A549 (cell line): ENCODE measurements at regions not wholly inside any gene's neighbourhood (a gene's known extent, or its start where the extent isn't known, plus 50 kb on each side); places are given as distances from the start of the nearest gene placed in this dataset.

Experiments used
- ATAC-seq, 2 experiments: fragments of 200-7000 bp in 1 of 2; fragments of >200 bp in 1 of 2; cut with Nextera tagmentation in 1 of 2; cut with Tn5 transposase in 1 of 2; 3 replicates each; pipeline versions ENCODE4 v1.8.0 to v1.9.1; 2018 to 2020; ENCODE audit warnings: mild to moderate bottlenecking in 1 of 2, moderate library complexity in 1 of 2
- CTCF ChIA-PET: fragments of 300-600 bp; sonication (Branson Sonifier 250); formaldehyde crosslinking; extraction: SDS; loops from one replicate; lab custom pipeline; 2021; ENCODE audit warnings: antibody characterized with exemption, inconsistent platforms; lab: Yijun Ruan, JAX
- POLR2A ChIA-PET: fragments of 350-600 bp; formaldehyde crosslinking; extraction: SDS; loops from one replicate; lab custom pipeline; 2021; ENCODE audit warnings: antibody characterized with exemption, inconsistent platforms; lab: Yijun Ruan, JAX
- DNase-seq, 2 experiments: peaks; one replicate each; pipeline versions ENCODE4 v3.0.0 to v3.0.0-alpha.2; 2011 to 2016; ENCODE audit warnings: low read depth in 1 of 2, low spot score in 1 of 2
- FAIRE-seq: peaks from 2 replicates; lab custom pipeline; 2011; peaks lifted over from hg19 to GRCh38; lab: Jason Lieb, UNC
- H3K27ac ChIP-seq, 2 experiments: fragments of >200 bp; sonication (Bioruptor Twin); formaldehyde crosslinking; 3 replicates each; pipeline ENCODE4 v1.5.1; 2016 to 2017
- H3K4me1 ChIP-seq: fragments of >200 bp; sonication (Bioruptor Twin); formaldehyde crosslinking; 3 replicates; pipeline ENCODE4 v1.6.1; 2016
- H3K4me2 ChIP-seq: fragments of >200 bp; sonication (Bioruptor Twin); formaldehyde crosslinking; 3 replicates; pipeline ENCODE4 v1.6.1; 2016
- H3K4me3 ChIP-seq: fragments of >200 bp; sonication (Bioruptor Twin); formaldehyde crosslinking; 3 replicates; pipeline ENCODE4 v1.5.1; 2016
- H3K9me3 ChIP-seq: fragments of >200 bp; sonication (Bioruptor Twin); formaldehyde crosslinking; 3 replicates; pipeline ENCODE4 v1.6.1; 2016
- ATOH8 ChIP-seq: fragments of 250-450 bp; sonication (Bioruptor Pico); IDR thresholded peaks from 2 replicates; pipeline ENCODE4 v1.5.0; 2020; ENCODE audit warnings: low read depth, mild to moderate bottlenecking, moderate library complexity
- CBX8 ChIP-seq: fragments of 200-600 bp; sonication (generic); IDR thresholded peaks from 2 replicates; pipeline ENCODE4 v1.6.1; 2016
- CHD4 ChIP-seq: fragments of 200-600 bp; sonication (generic); IDR thresholded peaks from 2 replicates; pipeline ENCODE4 v1.6.1; 2016; ENCODE audit warnings: antibody characterized with exemption, mild to moderate bottlenecking, borderline replicate concordance
- EHF ChIP-seq: fragments of 250-450 bp; sonication (Bioruptor Pico); IDR thresholded peaks from 2 replicates; pipeline ENCODE4 v1.5.0; 2020; ENCODE audit warnings: mild to moderate bottlenecking
- EHMT2 ChIP-seq: fragments of 200-600 bp; sonication (generic); IDR thresholded peaks from 2 replicates; pipeline ENCODE4 v1.6.1; 2016; ENCODE audit warnings: antibody characterized with exemption, low read depth, mild to moderate bottlenecking, moderate library complexity
- ELK1 ChIP-seq: fragments of 150-350 bp; IDR thresholded peaks from 2 replicates; pipeline ENCODE4 v1.6.1; 2014; ENCODE audit warnings: low read depth, mild to moderate bottlenecking, low read length
- EP300 ChIP-seq, 2 experiments: fragments of >200 bp; sonication (Bioruptor Twin); formaldehyde crosslinking; IDR thresholded peaks; 2 replicates in 1 of 2; 3 replicates in 1 of 2; pipeline ENCODE4 v1.6.1; 2016 to 2017
- FOSL2 ChIP-seq, 2 experiments: fragments of 450-650 bp in 1 of 2; fragments of >200 bp in 1 of 2; sonication (Bioruptor Twin) in 1 of 2; formaldehyde crosslinking; IDR thresholded peaks; 2 replicates each; pipeline versions ENCODE4 v1.5.0 to v1.6.1; 2016 to 2020; ENCODE audit warnings: mild to moderate bottlenecking in 1 of 2, moderate library complexity in 1 of 2
- FOXS1 ChIP-seq: fragments of 250-450 bp; sonication (Bioruptor Pico); IDR thresholded peaks from 2 replicates; pipeline ENCODE4 v1.5.0; 2020; ENCODE audit warnings: mild to moderate bottlenecking, moderate library complexity
- GATA3 ChIP-seq: IDR thresholded peaks from 2 replicates; pipeline ENCODE4 v1.6.1; 2012; ENCODE audit warnings: borderline replicate concordance
- HES2 ChIP-seq: fragments of >200 bp; sonication (Bioruptor Twin); formaldehyde crosslinking; IDR thresholded peaks from 2 replicates; pipeline ENCODE4 v1.6.1; 2016
- HOXA7 ChIP-seq: fragments of 250-450 bp; sonication (Bioruptor Pico); IDR thresholded peaks from 2 replicates; pipeline ENCODE4 v1.5.0; 2020; ENCODE audit warnings: mild to moderate bottlenecking, moderate library complexity
- HOXB5 ChIP-seq: fragments of 250-450 bp; sonication (Bioruptor Pico); IDR thresholded peaks from 2 replicates; pipeline ENCODE4 v1.5.0; 2020; ENCODE audit warnings: mild to moderate bottlenecking, moderate library complexity
- JUN ChIP-seq, 2 experiments: fragments of >200 bp; sonication (Bioruptor Twin); formaldehyde crosslinking; IDR thresholded peaks; 2 replicates in 1 of 2; 3 replicates in 1 of 2; pipeline ENCODE4 v1.6.1; 2016 to 2017
- NPAS2 ChIP-seq: fragments of 250-450 bp; sonication (Bioruptor Pico); IDR thresholded peaks from 2 replicates; pipeline ENCODE4 v1.8.0; 2022; ENCODE audit warnings: mild to moderate bottlenecking, moderate library complexity, borderline replicate concordance
- NR3C1 ChIP-seq: fragments of >200 bp; sonication (Bioruptor Twin); formaldehyde crosslinking; IDR thresholded peaks from 3 replicates; pipeline ENCODE4 v1.6.1; 2017
- PBX3 ChIP-seq: IDR thresholded peaks from 2 replicates; pipeline ENCODE4 v1.6.1; 2012
- POLR2AphosphoS2 ChIP-seq: conservative IDR thresholded peaks from 2 replicates; pipeline ENCODE4 v1.6.1; 2012; ENCODE audit warnings: low read length, improper control_type of control experiment, inconsistent platforms
- RAD21 ChIP-seq, 2 experiments: fragments of >200 bp in 1 of 2; sonication (Bioruptor Twin) in 1 of 2; formaldehyde crosslinking in 1 of 2; IDR thresholded peaks in 1 of 2; conservative IDR thresholded peaks in 1 of 2; 2 replicates in 1 of 2; 3 replicates in 1 of 2; pipeline ENCODE4 v1.6.1; 2012 to 2018; ENCODE audit warnings: inconsistent platforms in 1 of 2
- RNF2 ChIP-seq: fragments of 200-600 bp; sonication (generic); IDR thresholded peaks from 2 replicates; pipeline ENCODE4 v1.6.1; 2016; ENCODE audit warnings: low read depth, mild to moderate bottlenecking, antibody characterized with exemption, moderate library complexity, borderline replicate concordance
- SMC3 ChIP-seq: fragments of >200 bp; sonication (Bioruptor Twin); formaldehyde crosslinking; IDR thresholded peaks from 3 replicates; pipeline ENCODE4 v1.6.1; 2018; ENCODE audit warnings: inconsistent platforms
- SREBF2 ChIP-seq: fragments of 450-650 bp; IDR thresholded peaks from 2 replicates; pipeline ENCODE4 v1.6.1; 2014; ENCODE audit warnings: mild to moderate bottlenecking, moderate library complexity
- TFCP2L1 ChIP-seq: fragments of 250-450 bp; sonication (Bioruptor Pico); IDR thresholded peaks from 2 replicates; pipeline ENCODE4 v1.5.0; 2021; ENCODE audit warnings: mild to moderate bottlenecking
- USF2 ChIP-seq: fragments of 450-650 bp; IDR thresholded peaks from 2 replicates; pipeline ENCODE4 v1.6.1; 2014; ENCODE audit warnings: antibody characterized with exemption
- ZSCAN20 ChIP-seq: fragments of 250-450 bp; sonication (Bioruptor Pico); IDR thresholded peaks from 2 replicates; pipeline ENCODE4 v1.8.0; 2022; ENCODE audit warnings: mild to moderate bottlenecking, moderate library complexity
- WGBS: methylation state at CpG from one replicate; pipeline ENCODE4 v1.1.6; 2017; ENCODE audit errors: missing lambda C conversion rate; 5-methylcytosine and 5-hydroxymethylcytosine counted together
- TF ChIP-seq, protein P1 (sequence below): IDR thresholded peaks from 2 replicates; pipeline ENCODE4 v1.6.1; 2012

DNA sequence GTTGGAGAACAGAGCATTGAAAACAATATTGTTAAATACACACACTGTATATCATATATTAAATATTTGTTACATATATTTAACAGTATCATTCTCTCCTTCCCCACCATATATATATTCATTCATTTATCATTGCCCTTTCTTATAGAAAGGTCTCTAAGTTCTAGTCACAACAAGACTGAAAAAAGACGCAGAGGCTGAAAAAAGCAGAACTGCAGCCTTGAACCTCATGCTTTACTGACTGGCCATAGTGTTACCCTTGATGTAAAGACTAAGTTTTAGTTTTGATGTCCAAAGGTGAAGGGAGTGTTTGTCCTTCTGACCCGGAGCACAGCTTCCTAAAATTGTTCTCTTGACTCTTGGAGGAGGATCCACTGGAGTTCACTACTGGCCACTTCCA is 247.9 kb downstream of the PTEN start:
- POLR2A ChIA-PET, result no interaction called here
- no peak for DNase-seq
- no peak for ATAC-seq
- H3K27ac ChIP-seq, result peak overlapping the region in 1 of 2 experiments; percentile 49; a peak in 1 of 6 replicates
- no peaks in the 10 kb centered on the region for H3K9me3 ChIP-seq
- 68% methylated on average over 2 of the region's 2 CpGs for WGBS
- no peak overlapping the region for H3K4me3 ChIP-seq
- TF ChIP-seq ZSCAN20 (no peak), EHF (CRISPR knock-in tag) (no peak)
- no peak overlapping the region for H3K4me2 ChIP-seq
- FAIRE-seq, result no peak
- peaks cover 21% of the 10 kb centered on the region for H3K4me1 ChIP-seq
- CTCF ChIA-PET, result interaction anchor here (0.6 kb wide), 1 partner anchor 80 kb away, joined by 3 read pairs; no protein-coding TSS in a partner anchor

- WGBS, result 91% methylated on average over 1 of the region's 1 CpG
- H3K27ac ChIP-seq, result no peak overlapping the region
- DNase-seq, result no peak
- ChIA-PET CTCF (interaction anchor here (0.7 to 3.3 kb wide), 14 partner anchors 15 to 1906 kb away, joined by 3 to 24 read pairs (median 5); partner anchors contain the start of genes KLLN and PTEN), POLR2A (no interaction called here)
- TF ChIP-seq HOXA7, result no peak
- no peak for FAIRE-seq
- H3K9me3 ChIP-seq, result no peaks in the 10 kb centered on the region
- H3K4me2 ChIP-seq, result no peak overlapping the region
- ATAC-seq, result no peak
- no peak overlapping the region for H3K4me3 ChIP-seq
- H3K4me1 ChIP-seq, result peaks cover 26% of the 10 kb centered on the region
Measured at GRCh38 chr10:88113232-88113631, 249.8 kb downstream of the PTEN start.

DNA sequence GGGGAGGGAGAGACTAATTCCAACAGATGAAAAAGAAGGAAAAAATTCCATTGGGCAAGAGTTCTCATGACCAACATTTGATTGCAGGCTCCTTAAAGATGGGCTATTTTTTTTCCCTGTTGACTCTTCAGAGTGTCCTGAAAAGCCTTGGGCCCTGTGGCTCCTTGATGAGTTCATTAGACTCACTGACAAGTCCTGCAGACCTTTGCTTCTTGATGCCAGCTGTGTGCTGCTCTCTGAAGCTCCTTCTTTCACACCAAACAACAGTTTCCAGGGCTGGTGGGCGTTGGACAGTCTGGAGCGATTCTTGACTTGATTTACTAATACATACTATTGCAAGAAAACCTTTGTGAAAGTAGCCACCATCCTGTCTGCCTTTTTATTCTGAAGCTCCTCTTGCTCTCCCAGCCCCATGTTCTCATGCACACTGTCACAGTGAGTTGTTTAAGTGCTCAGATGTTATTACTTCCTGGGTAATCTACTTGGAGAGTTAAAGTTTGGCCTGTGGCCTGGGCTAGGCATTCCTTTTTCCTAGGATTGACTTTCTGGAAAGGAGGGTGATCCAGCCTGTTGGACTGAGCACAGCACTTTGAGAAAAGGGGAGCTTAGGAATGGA is 250.3 kb downstream of the PTEN start:
- no peak for TF ChIP-seq SREBF2
- no peak for TF ChIP-seq HOXB5 (CRISPR knock-in tag)
- no peak for TF ChIP-seq NR3C1
- no peak for TF ChIP-seq HES2
- no peak for TF ChIP-seq EHF (CRISPR knock-in tag)
- no peak for TF ChIP-seq PBX3
- TF ChIP-seq FOSL2 (IDR thresholded peaks at IDR 0.05), result no peak
- TF ChIP-seq FOSL2 (CRISPR knock-in tag; IDR thresholded peaks at IDR 0.05), result no peak
- TF ChIP-seq ATOH8 (CRISPR knock-in tag), result no peak
- TF ChIP-seq POLR2AphosphoS2, result no peak
- TF ChIP-seq RNF2, result no peak
- no peak for TF ChIP-seq NPAS2 (CRISPR knock-in tag)
- TF ChIP-seq ELK1, result no peak
- no peak for DNase-seq
- no peak for FAIRE-seq
- H3K4me3 ChIP-seq, result no peak overlapping the region
- no peaks in the 10 kb centered on the region for H3K9me3 ChIP-seq
- ChIA-PET POLR2A (interaction anchor here (1.0 kb wide), 1 partner anchor 253 kb away, joined by 3 read pairs; no protein-coding TSS in a partner anchor), CTCF (interaction anchor here (0.5 to 3.3 kb wide), 19 partner anchors 11 to 340 kb away, joined by 3 to 24 read pairs (median 4); partner anchors contain the start of genes KLLN and PTEN)
- peaks cover 22% of the 10 kb centered on the region for H3K4me1 ChIP-seq
- ATAC-seq, result no peak
- no peak overlapping the region for H3K27ac ChIP-seq
- H3K4me2 ChIP-seq, result no peak overlapping the region
- WGBS, result 97% methylated on average over 2 of the region's 2 CpGs

- H3K4me2 ChIP-seq, result no peak overlapping the region
- FAIRE-seq, result no peak
- 51% methylated on average over 7 of the region's 7 CpGs for WGBS
- ATAC-seq, result peak; percentile 83 to 93
- H3K4me3 ChIP-seq, result no peak overlapping the region
- CTCF ChIA-PET, result interaction anchor here (0.5 to 3.3 kb wide), 21 partner anchors 10 to 579 kb away, joined by 3 to 24 read pairs (median 3); partner anchors contain the start of genes KLLN and PTEN
- POLR2A ChIA-PET, result interaction anchor here (1.0 kb wide), 1 partner anchor 253 kb away, joined by 3 read pairs; no protein-coding TSS in a partner anchor
- DNase-seq, result peak; percentile 62 to 66
- no peaks in the 10 kb centered on the region for H3K9me3 ChIP-seq
- H3K4me1 ChIP-seq, result peaks cover 22% of the 10 kb centered on the region
- no peak overlapping the region for H3K27ac ChIP-seq
- TF ChIP-seq RNF2 (no peak), EP300 (IDR thresholded peaks at IDR 0.05) (no peak), FOXS1 (CRISPR knock-in tag) (no peak), HOXB5 (CRISPR knock-in tag) (no peak), SMC3 (peak; percentile 81), NR3C1 (no peak), RAD21 (conservative IDR thresholded peaks at IDR 0.05 in 1 of 2, IDR thresholded peaks at IDR 0.05 in 1 of 2) (peak; percentile 67 to 71), USF2 (no peak), CHD4 (no peak), CBX8 (no peak), JUN (IDR thresholded peaks at IDR 0.05) (no peak), GATA3 (no peak), EHMT2 (no peak), TFCP2L1 (CRISPR knock-in tag) (no peak)
- TF ChIP-seq, protein P1, sequence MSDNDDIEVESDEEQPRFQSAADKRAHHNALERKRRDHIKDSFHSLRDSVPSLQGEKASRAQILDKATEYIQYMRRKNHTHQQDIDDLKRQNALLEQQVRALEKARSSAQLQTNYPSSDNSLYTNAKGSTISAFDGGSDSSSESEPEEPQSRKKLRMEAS, result no peak
Measured at GRCh38 chr10:88114368-88114767, 250.9 kb downstream of the PTEN start.
